HG03060 (cell line): ENCODE measurements at regions not wholly inside any gene's neighbourhood (a gene's known extent, or its start where the extent isn't known, plus 50 kb on each side); places are given as distances from the start of the nearest gene placed in this dataset.
"Not testable (repeated sequence)": the region's sequence is repeated elsewhere in the genome, so short reads cannot be mapped to it uniquely, and the experiment has no call there.

Experiments
- ATAC-seq: cut with Tn5 transposase; IDR thresholded peaks from one replicate; pipeline ENCODE4 v1.9.1; 2021; ENCODE audit warnings: low read depth, moderate number of reproducible peaks; ENCODE audit not compliant: unreplicated experiment

- ATAC-seq: no peak
Observed at GRCh38 chr6:3919849-3920248, 70.7 kb downstream of the FAM50B start.

GRCh38 chr6:3920321-3920720 lies 71.1 kb downstream of the FAM50B start:
- ATAC-seq: no peak

- ATAC-seq: no peak
Observed at GRCh38 chr6:3921663-3922062, 72.5 kb downstream of the FAM50B start.

GRCh38 chr6:3922619-3923018 lies 73.4 kb downstream of the FAM50B start:
- ATAC-seq: not testable (repeated sequence)

- not testable (repeated sequence) for ATAC-seq
Observed at GRCh38 chr6:3925223-3926149, 76.3 kb downstream of the FAM50B start.

- no peak for ATAC-seq
Observed at GRCh38 chr6:3926150-3926482, 76.9 kb downstream of the FAM50B start.

GRCh38 chr6:3928111-3928510 lies 78.9 kb downstream of the FAM50B start:
- ATAC-seq: no peak

- ATAC-seq: no peak
Observed at GRCh38 chr6:3929281-3929798, 80.2 kb downstream of the FAM50B start.

- no peak for ATAC-seq
Observed at GRCh38 chr6:3937438-3937837, 88.3 kb downstream of the FAM50B start.

GRCh38 chr6:3938715-3939367 lies 89.7 kb downstream of the FAM50B start:
- ATAC-seq: no peak

- no peak for ATAC-seq
Observed at GRCh38 chr6:3939368-3939958, 90.3 kb downstream of the FAM50B start.

GRCh38 chr6:3939964-3940363 lies 90.8 kb downstream of the FAM50B start:
- no peak for ATAC-seq

GRCh38 chr6:3940703-3941102 lies 91.5 kb downstream of the FAM50B start:
- no peak for ATAC-seq

GRCh38 chr6:3943331-3943765 lies 94.2 kb downstream of the FAM50B start:
- ATAC-seq: no peak

- no peak for ATAC-seq
Observed at GRCh38 chr6:3944246-3944645, 95.1 kb downstream of the FAM50B start.

- ATAC-seq: no peak
Observed at GRCh38 chr6:3946778-3947177, 97.6 kb downstream of the FAM50B start.

GRCh38 chr6:3948866-3949265 lies 99.7 kb downstream of the FAM50B start:
- ATAC-seq: no peak

- ATAC-seq: no peak
Observed at GRCh38 chr6:3949521-3949920, 100.3 kb downstream of the FAM50B start.

GRCh38 chr6:3956054-3956453 lies 106.9 kb downstream of the FAM50B start:
- no peak for ATAC-seq

GRCh38 chr6:3957321-3957720 lies 108.1 kb downstream of the FAM50B start:
- no peak for ATAC-seq

- no peak for ATAC-seq
Observed at GRCh38 chr6:3958255-3958654, 109.1 kb downstream of the FAM50B start.
